IPS-20b (cell line): ENCODE measurements at regions not wholly inside any gene's neighbourhood (a gene's known extent, or its start where the extent isn't known, plus 50 kb on each side); places are given as distances from the start of the nearest gene placed in this dataset.
"Not testable (repeated sequence)": the region's sequence is repeated elsewhere in the genome, so short reads cannot be mapped to it uniquely, and the experiment has no call there.

Source experiments
- H3K27ac ChIP-seq: one replicate; pipeline ENCODE4 v1.5.1; 2013; ENCODE audit warnings: low read length
- H3K27me3 ChIP-seq: 2 replicates; pipeline ENCODE4 v1.6.1; 2013; ENCODE audit warnings: mild to moderate bottlenecking, low read length, inconsistent platforms; ENCODE audit not compliant: insufficient read depth
- H3K36me3 ChIP-seq: 2 replicates; pipeline ENCODE4 v1.6.1; 2013; ENCODE audit warnings: low read depth, mild to moderate bottlenecking, inconsistent platforms, low read length, moderate library complexity; ENCODE audit not compliant: insufficient read depth
- H3K4me1 ChIP-seq: 2 replicates; pipeline ENCODE4 v1.6.1; 2013; ENCODE audit warnings: mild to moderate bottlenecking, control low read depth, inconsistent platforms, low read length, moderate library complexity; ENCODE audit not compliant: insufficient read depth
- H3K4me3 ChIP-seq: 2 replicates; pipeline ENCODE4 v1.5.1; 2013; ENCODE audit warnings: mild to moderate bottlenecking, low read length, inconsistent platforms
- H3K9ac ChIP-seq: 2 replicates; pipeline ENCODE4 v1.6.1; 2013; ENCODE audit warnings: low read depth, mild to moderate bottlenecking, inconsistent platforms, low read length, moderate library complexity
- H3K9me3 ChIP-seq: 2 replicates; pipeline ENCODE4 v1.6.1; 2013; ENCODE audit warnings: mild to moderate bottlenecking, low read depth, low read length, inconsistent platforms; ENCODE audit not compliant: insufficient read depth

GRCh38 chr11:82458147-82458546 lies 275.5 kb downstream of the FAM181B start:
- H3K9me3 ChIP-seq: no peaks in the 10 kb centered on the region
- H3K36me3 ChIP-seq: no peaks in the 10 kb centered on the region
- H3K4me1 ChIP-seq: no peaks in the 10 kb centered on the region
- H3K4me3 ChIP-seq: no peak overlapping the region
- H3K9ac ChIP-seq: no peak overlapping the region
- H3K27me3 ChIP-seq: no peaks in the 10 kb centered on the region
- no peak overlapping the region for H3K27ac ChIP-seq

GRCh38 chr11:82450996-82451395 lies 282.7 kb downstream of the FAM181B start:
- no peaks in the 10 kb centered on the region for H3K27me3 ChIP-seq
- H3K9me3 ChIP-seq: no peaks in the 10 kb centered on the region
- H3K4me3 ChIP-seq: no peak overlapping the region
- no peak overlapping the region for H3K9ac ChIP-seq
- H3K4me1 ChIP-seq: no peaks in the 10 kb centered on the region
- no peaks in the 10 kb centered on the region for H3K36me3 ChIP-seq
- no peak overlapping the region for H3K27ac ChIP-seq

GRCh38 chr11:82406611-82407010 lies 327.1 kb downstream of the FAM181B start:
- H3K9me3 ChIP-seq: no peaks in the 10 kb centered on the region
- no peaks in the 10 kb centered on the region for H3K36me3 ChIP-seq
- no peaks in the 10 kb centered on the region for H3K27me3 ChIP-seq
- no peak overlapping the region for H3K9ac ChIP-seq
- no peaks in the 10 kb centered on the region for H3K4me1 ChIP-seq
- no peak overlapping the region for H3K4me3 ChIP-seq
- H3K27ac ChIP-seq: no peak overlapping the region

- Histone ChIP-seq H3K36me3 (no peaks in the 10 kb centered on the region), H3K27me3 (no peaks in the 10 kb centered on the region), H3K4me1 (no peaks in the 10 kb centered on the region), H3K27ac (no peak overlapping the region), H3K4me3 (no peak overlapping the region), H3K9me3 (no peaks in the 10 kb centered on the region), H3K9ac (no peak overlapping the region)
These were observed 328.2 kb downstream of the FAM181B start for GRCh38 chr11:82405421-82405820.

GRCh38 chr11:82404981-82405380 lies 328.7 kb downstream of the FAM181B start:
- no peak overlapping the region for H3K4me3 ChIP-seq
- no peaks in the 10 kb centered on the region for H3K36me3 ChIP-seq

GRCh38 chr11:82403640-82404305 lies 329.9 kb downstream of the FAM181B start:
- H3K27me3 ChIP-seq: no peaks in the 10 kb centered on the region
- no peak overlapping the region for H3K9ac ChIP-seq
- H3K27ac ChIP-seq: no peak overlapping the region
- H3K4me1 ChIP-seq: no peaks in the 10 kb centered on the region
- H3K36me3 ChIP-seq: no peaks in the 10 kb centered on the region
- no peaks in the 10 kb centered on the region for H3K9me3 ChIP-seq
- H3K4me3 ChIP-seq: no peak overlapping the region

More at GRCh38 chr11:82404981-82405380, 328.7 kb downstream of the FAM181B start:
- Histone ChIP-seq H3K9ac (no peak overlapping the region), H3K27ac (no peak overlapping the region), H3K9me3 (no peaks in the 10 kb centered on the region), H3K27me3 (no peaks in the 10 kb centered on the region), H3K4me1 (no peaks in the 10 kb centered on the region)

GRCh38 chr11:82398300-82398815 lies 335.3 kb downstream of the FAM181B start:
- Histone ChIP-seq H3K9me3 (no peaks in the 10 kb centered on the region), H3K4me1 (no peaks in the 10 kb centered on the region), H3K4me3 (no peak overlapping the region), H3K27ac (no peak overlapping the region), H3K9ac (no peak overlapping the region), H3K36me3 (no peaks in the 10 kb centered on the region), H3K27me3 (no peaks in the 10 kb centered on the region)

GRCh38 chr11:82396639-82397038 lies 337.0 kb downstream of the FAM181B start:
- H3K36me3 ChIP-seq, H3K4me3 ChIP-seq, H3K27me3 ChIP-seq, H3K9me3 ChIP-seq, H3K27ac ChIP-seq, H3K9ac ChIP-seq, H3K4me1 ChIP-seq: not testable (repeated sequence)

GRCh38 chr11:82384308-82384707 lies 349.4 kb downstream of the FAM181B start:
- no peak overlapping the region for H3K9ac ChIP-seq
- no peak overlapping the region for H3K27ac ChIP-seq
- H3K4me3 ChIP-seq: no peak overlapping the region
- no peaks in the 10 kb centered on the region for H3K4me1 ChIP-seq
- H3K27me3 ChIP-seq: no peaks in the 10 kb centered on the region
- H3K9me3 ChIP-seq: no peaks in the 10 kb centered on the region
- no peaks in the 10 kb centered on the region for H3K36me3 ChIP-seq

- no peak overlapping the region for H3K9ac ChIP-seq
- no peak overlapping the region for H3K27ac ChIP-seq
- no peaks in the 10 kb centered on the region for H3K27me3 ChIP-seq
- no peak overlapping the region for H3K4me3 ChIP-seq
- no peaks in the 10 kb centered on the region for H3K4me1 ChIP-seq
- H3K36me3 ChIP-seq: no peaks in the 10 kb centered on the region
- no peaks in the 10 kb centered on the region for H3K9me3 ChIP-seq
These were observed 359.7 kb downstream of the FAM181B start for GRCh38 chr11:82373781-82374542.

GRCh38 chr11:82365351-82365750 lies 368.3 kb downstream of the FAM181B start:
- Histone ChIP-seq H3K36me3 (no peaks in the 10 kb centered on the region), H3K9me3 (no peaks in the 10 kb centered on the region), H3K4me3 (no peak overlapping the region), H3K4me1 (no peaks in the 10 kb centered on the region), H3K9ac (no peak overlapping the region), H3K27me3 (no peaks in the 10 kb centered on the region), H3K27ac (no peak overlapping the region)

GRCh38 chr11:82356316-82356715 lies 377.3 kb downstream of the FAM181B start:
- H3K9me3 ChIP-seq: no peaks in the 10 kb centered on the region
- H3K27me3 ChIP-seq: no peaks in the 10 kb centered on the region
- H3K27ac ChIP-seq: no peak overlapping the region
- no peaks in the 10 kb centered on the region for H3K4me1 ChIP-seq
- H3K36me3 ChIP-seq: no peaks in the 10 kb centered on the region
- H3K4me3 ChIP-seq: no peak overlapping the region
- H3K9ac ChIP-seq: no peak overlapping the region
